GM21737 (cell line): ENCODE measurements at regions not wholly inside any gene's neighbourhood (a gene's known extent, or its start where the extent isn't known, plus 50 kb on each side); places are given as distances from the start of the nearest gene placed in this dataset.

ENCODE experiments used
- ATAC-seq: cut with Tn5 transposase; IDR thresholded peaks from one replicate; pipeline ENCODE4 v1.9.1; 2021; ENCODE audit warnings: mild to moderate bottlenecking, moderate library complexity; ENCODE audit not compliant: unreplicated experiment

- ATAC-seq, result no peak
Observed at GRCh38 chr2:118525346-118525745, 322.1 kb downstream of the EN1 start.

- ATAC-seq, result no peak
Observed at GRCh38 chr2:118524911-118525310, 322.5 kb downstream of the EN1 start.

GRCh38 chr2:118523761-118524160 lies 323.7 kb downstream of the EN1 start:
- ATAC-seq, result no peak

GRCh38 chr2:118521960-118522359 lies 325.5 kb downstream of the EN1 start:
- ATAC-seq, result no peak

GRCh38 chr2:118521272-118521671 lies 326.2 kb downstream of the EN1 start:
- no peak for ATAC-seq

- ATAC-seq, result no peak
Observed at GRCh38 chr2:118520246-118520645, 327.2 kb downstream of the EN1 start.

GRCh38 chr2:118519511-118519910 lies 327.9 kb downstream of the EN1 start:
- ATAC-seq, result no peak

GRCh38 chr2:118510807-118511206 lies 336.6 kb downstream of the EN1 start:
- ATAC-seq, result no peak

- ATAC-seq, result no peak
Observed at GRCh38 chr2:118509319-118510004, 338.0 kb downstream of the EN1 start.

GRCh38 chr2:118508282-118508681 lies 339.2 kb downstream of the EN1 start:
- no peak for ATAC-seq

- ATAC-seq, result no peak
Observed at GRCh38 chr2:118505436-118505835, 342.0 kb downstream of the EN1 start.

GRCh38 chr2:118502106-118502505 lies 345.3 kb downstream of the EN1 start:
- no peak for ATAC-seq

GRCh38 chr2:118498943-118499342 lies 348.5 kb downstream of the EN1 start:
- ATAC-seq, result no peak

- no peak for ATAC-seq
Observed at GRCh38 chr2:118496870-118497611, 350.4 kb downstream of the EN1 start.

- ATAC-seq, result no peak
Observed at GRCh38 chr2:118496467-118496866, 351.0 kb downstream of the EN1 start.

- ATAC-seq, result no peak
Observed at GRCh38 chr2:118495290-118495689, 352.2 kb downstream of the EN1 start.

- ATAC-seq, result no peak
Observed at GRCh38 chr2:118493213-118493612, 354.2 kb downstream of the EN1 start.

GRCh38 chr2:118492335-118492734 lies 355.1 kb downstream of the EN1 start:
- ATAC-seq, result no peak

- ATAC-seq, result no peak
Observed at GRCh38 chr2:118490330-118490729, 357.1 kb downstream of the EN1 start.

- no peak for ATAC-seq
Observed at GRCh38 chr2:118489712-118490299, 357.6 kb downstream of the EN1 start.

- ATAC-seq, result no peak
Observed at GRCh38 chr2:118481299-118481698, 366.1 kb downstream of the EN1 start.

- no peak for ATAC-seq
Observed at GRCh38 chr2:118479020-118479419, 368.4 kb downstream of the EN1 start.
